RCC 7860 (cell line): ENCODE measurements at regions not wholly inside any gene's neighbourhood (a gene's known extent, or its start where the extent isn't known, plus 50 kb on each side); places are given as distances from the start of the nearest gene placed in this dataset.
A peak's percentile ranks its signal among the peaks of the same experiment; 100 is the strongest.

Experiments
- DNase-seq: peaks from one replicate; pipeline ENCODE4 v3.0.0-alpha.2; 2015; ENCODE audit warnings: low spot score
- FAIRE-seq: peaks from 2 replicates; lab custom pipeline; 2012; peaks lifted over from hg19 to GRCh38; lab: Jason Lieb, UNC

DNA sequence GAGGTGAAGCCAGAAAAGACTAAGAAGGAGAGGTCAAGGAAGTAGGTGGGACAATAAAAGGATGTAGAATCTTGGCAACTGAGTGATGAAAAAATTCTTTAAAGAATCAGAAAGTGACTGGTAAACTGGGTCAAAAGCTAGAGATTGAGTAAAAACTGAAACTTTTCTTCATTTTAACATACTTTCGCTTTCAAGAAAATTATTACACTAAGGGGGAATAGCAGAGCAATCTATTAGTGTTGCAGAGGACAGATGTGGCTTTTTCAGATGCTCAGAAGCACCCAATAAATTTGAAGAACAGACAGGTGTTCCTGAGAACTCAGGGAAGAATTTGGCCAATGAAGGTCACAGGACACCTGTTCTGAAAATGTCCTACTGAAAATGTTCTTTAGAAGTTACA lies 805.4 kb upstream of the ALCAM start:
- DNase-seq, result no peak

DNA sequence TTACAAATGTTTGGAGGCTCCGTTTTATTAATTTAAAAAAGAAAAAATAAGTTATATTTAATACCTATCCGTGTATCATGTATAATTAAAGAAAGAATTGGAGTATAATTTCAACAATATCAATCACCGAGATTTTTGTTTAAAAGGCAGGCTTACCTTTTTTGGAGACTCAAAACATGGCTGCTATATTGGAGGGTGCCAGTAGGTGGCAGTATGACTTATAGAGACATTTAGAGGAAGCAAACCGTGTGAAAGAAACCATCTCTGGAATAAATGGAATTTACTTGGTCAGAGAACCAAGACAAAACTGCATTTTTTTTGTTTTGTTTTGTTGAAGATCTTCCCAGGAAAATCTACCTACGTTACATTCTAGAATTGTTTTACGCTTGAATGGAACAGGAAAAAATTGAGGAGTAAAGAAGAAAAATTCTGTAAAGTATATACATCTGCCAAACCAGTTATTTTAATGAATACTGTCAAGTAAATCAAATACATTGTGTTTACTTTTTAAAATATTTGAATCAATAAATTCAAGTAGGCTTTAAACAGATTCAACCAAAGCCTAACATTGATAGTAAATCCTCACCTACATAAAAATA lies 802.6 kb upstream of the ALCAM start:
- FAIRE-seq, result peak; percentile 63
- peak; percentile 33 for DNase-seq

More for the DNA sequence above, 805.4 kb upstream of the ALCAM start:
- no peak for FAIRE-seq

DNA sequence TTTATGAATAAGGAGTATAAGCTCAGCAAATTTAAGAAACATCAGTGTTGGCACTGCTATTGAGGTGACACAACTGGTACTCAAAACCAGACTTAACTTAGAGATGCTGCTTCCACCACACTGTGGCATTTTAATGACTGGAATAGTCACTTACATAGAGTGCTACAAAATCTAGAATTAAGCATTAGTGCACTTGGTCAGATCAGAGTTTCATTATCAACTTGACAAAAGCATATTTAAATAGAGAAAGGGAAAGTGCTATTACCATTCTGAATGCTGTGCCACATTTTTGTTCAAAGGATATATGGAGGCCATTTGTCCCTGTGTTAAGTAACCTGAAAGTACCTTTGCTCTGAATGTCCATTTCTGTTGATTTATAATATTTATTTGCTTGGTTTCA lies 800.7 kb upstream of the ALCAM start:
- FAIRE-seq, result no peak
- DNase-seq, result no peak

DNA sequence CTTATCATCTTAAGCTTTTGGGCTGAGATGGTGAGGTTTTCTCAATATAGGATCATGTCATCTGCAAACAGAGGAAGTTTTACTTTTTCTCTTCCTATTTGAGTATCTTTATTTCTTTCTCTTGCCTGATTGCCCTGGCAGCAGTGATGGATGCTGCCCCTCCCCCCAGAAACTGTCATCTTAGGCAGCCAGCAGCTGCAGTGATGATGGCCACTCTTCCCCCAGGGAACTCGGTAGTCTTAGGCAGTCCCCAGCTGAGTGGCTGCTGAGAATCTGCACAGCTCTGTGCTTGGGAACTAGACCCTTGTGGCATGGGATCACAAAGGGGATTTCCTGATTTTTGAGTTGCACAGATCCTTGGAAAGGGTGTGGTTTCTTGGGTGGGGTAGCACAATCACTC lies 791.1 kb upstream of the ALCAM start:
- no peak for DNase-seq
- FAIRE-seq, result no peak

DNA sequence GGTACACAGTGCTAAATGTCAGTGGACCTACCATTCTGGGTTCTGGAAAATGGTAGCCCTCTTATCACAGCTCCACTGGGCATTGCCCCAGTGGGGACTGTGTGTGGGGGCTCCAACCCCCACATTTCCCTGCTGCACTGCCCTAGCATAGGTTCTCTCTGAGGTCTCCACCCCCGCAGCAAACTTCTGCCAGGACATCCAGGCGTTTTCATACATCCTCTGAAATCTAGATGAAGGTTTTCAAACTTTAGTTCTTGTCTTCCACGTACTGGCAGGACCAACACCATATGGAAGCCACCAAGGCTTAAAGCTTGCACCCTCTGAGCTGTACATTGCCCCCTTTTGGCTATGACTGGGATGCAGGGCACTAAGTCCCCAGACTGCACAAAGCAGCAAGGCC lies 788.2 kb upstream of the ALCAM start:
- DNase-seq (no peak), FAIRE-seq (no peak)

DNA sequence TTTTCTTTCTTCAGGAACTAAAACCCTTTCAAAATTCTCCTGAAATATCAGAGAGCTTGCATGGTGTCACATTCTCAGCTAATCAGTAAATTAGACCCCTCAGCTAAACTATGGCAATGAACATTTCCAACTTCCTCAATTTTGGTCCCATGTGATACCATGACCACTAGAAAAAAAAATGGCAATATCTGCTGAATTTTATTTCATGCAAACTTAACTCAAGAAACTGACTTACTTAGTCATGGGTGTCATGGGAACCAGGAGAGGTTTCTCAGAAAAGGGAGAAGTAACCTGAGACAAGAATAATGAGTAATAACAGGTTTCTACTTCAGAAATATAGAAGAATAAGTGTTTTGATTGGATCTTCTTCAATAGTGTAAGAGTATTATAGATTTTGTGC lies 784.6 kb upstream of the ALCAM start:
- DNase-seq, result no peak
- FAIRE-seq, result no peak

DNA sequence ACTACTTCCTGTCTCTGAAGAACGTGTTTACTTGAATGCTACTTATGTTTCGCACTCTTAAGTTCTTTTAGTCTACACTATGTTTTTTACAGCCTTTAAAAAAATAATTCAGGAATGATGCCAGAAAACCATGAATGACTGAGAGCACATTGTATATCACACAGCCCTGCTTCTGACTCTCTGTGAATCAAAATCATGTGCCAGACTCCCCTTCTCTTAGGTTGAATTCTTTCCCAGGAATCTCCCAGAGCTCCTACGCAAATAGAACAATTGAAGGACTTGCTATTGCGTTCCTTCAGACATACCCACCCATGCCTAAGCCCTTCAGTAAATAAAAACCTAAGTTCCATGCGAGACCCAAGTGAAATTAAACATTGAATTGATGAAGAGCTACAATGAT lies 782.0 kb upstream of the ALCAM start:
- FAIRE-seq, result no peak
- DNase-seq, result no peak

DNA sequence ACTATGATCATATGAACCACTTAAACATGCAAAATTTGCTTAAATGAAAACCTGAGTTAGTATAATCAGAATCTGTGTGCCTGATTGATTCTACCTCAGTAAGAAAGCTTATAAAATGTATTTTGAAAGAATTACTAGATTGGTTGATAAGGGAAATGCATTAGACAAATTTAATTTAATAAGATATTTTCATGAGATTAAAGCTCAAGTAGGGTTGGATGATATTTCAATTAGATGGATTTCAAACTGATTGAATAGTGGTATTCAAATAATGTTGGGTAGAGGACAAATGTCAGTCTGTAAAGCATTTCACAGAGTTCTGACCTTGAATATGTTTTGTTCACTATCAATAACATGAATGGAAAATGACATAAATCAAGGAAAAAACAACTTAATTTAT lies 780.4 kb upstream of the ALCAM start:
- no peak for DNase-seq
- no peak for FAIRE-seq

DNA sequence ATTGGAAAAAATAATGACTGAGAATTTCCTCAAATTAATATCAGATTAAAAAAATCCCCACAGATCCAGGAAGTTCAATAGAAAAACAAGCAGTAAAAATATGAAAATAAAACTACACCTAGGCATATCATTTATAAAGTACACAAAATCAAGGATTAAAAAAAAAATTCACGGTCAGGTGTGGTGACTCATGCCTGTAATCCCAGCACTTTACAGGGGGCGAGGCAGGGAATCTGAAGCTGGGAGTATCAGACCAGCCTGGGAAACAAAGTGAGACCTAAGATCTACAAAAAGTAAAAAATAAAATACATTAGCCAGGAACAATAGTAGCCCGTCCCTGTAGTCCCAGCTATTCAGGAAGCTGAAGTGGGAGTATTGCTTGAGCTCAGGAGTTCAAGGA lies 778.3 kb upstream of the ALCAM start:
- FAIRE-seq, result no peak
- no peak for DNase-seq

DNA sequence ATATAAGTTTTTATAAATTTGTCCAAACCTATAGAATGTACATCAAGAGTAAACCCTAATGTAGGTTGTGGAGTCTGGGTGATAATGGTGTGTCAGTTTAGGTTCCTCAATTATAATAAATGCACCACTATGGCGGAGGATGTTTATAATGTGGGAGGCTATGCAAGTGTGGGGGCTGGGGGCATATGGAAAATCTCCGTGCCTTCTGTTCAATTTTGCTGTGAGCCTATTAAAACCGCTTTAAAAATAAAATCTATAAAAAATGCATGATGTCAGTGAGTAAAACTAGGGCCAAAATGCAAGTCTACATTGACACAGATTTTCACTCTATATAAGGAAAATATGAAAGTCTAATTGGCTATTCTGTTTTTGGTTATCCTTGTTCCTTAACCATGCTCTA lies 774.9 kb upstream of the ALCAM start:
- DNase-seq (no peak), FAIRE-seq (no peak)

DNA sequence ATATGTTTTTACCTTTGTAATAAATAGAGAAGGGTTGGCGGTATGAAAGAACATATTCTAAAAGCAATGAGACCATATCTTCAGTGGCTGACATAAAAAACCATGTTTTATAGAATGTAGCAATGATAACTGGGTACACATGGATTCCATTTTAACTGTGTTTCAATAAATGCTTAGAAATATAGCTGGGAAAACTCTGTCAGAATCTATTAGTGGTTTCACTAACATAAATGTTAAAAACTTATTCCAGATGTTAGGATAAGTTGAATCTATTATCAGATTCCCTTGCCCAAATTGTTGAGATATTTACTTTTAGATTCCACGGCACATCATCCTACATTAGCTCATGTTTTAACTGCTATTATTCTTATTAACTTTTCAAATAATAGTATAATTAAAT lies 772.2 kb upstream of the ALCAM start:
- FAIRE-seq, result no peak
- DNase-seq, result no peak

DNA sequence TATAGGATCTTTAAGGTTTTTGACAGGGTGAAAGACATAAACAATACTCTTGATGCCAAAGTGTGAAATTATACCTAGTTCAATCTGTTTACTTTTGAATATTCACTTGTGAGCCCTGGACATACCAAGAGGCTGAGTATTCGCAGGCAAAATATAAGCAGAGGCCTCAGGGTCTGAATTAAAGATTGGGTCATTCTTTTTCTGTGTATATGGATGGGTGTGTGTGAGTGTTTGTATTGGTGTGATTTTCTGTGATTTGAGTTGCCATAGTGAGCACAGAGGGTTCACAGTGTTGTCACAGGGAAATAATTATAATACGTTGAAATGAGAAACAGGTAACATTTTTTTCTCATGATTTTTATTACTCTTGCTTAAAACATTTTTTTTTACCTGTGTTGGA lies 770.7 kb upstream of the ALCAM start:
- FAIRE-seq, result no peak
- no peak for DNase-seq

DNA sequence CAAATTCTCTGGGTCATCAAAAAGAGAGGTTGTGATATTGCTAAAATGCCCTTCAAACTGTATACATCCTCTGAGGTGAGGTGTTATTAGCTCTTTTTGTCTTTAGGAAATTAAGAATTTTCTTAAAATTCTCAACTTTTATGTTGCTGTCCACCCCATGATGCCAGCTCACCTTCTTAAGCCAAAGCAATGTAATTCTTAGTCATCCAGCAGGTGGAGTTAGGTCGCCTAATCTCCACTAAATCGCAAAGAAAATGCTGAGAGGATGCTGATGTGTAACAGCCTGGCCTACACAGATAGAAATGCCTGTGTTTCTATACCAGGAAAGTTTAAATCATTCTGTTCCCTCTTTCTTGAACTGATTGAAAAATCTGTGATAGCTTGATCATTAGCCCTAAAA lies 770.2 kb upstream of the ALCAM start:
- peak; percentile 36 for DNase-seq
- FAIRE-seq, result peak; percentile 69

DNA sequence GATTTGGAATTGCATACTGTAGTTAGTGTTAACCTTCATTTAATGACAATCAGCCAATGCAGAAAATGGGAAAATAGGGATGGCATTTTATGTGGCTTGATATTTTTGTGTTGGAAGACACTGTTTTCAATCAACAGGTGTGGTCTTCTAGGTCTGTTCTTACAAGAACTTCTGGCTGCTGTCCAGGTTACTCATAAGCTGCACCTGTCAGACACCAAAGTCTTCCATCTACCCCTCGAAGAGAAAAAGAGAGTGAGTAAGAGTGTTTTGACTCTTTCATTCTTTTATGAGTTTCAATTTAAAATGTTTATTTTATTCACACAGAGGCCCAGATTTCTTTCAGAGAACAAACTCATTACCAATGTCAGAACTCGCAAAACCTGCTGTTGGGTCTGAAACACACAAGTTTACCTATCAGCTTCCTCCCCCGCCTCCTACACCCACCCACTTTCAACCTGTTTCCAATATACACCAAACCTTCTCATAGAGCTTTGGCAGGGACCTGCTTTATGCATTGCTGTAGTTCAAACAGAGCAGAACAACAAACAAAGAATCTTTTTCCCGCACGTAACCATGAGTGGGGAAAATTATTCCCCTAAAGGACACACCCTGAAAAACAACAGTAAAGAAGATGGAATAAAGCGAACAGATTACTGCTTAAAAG lies 767.7 kb upstream of the ALCAM start:
- no peak for DNase-seq
- no peak for FAIRE-seq

DNA sequence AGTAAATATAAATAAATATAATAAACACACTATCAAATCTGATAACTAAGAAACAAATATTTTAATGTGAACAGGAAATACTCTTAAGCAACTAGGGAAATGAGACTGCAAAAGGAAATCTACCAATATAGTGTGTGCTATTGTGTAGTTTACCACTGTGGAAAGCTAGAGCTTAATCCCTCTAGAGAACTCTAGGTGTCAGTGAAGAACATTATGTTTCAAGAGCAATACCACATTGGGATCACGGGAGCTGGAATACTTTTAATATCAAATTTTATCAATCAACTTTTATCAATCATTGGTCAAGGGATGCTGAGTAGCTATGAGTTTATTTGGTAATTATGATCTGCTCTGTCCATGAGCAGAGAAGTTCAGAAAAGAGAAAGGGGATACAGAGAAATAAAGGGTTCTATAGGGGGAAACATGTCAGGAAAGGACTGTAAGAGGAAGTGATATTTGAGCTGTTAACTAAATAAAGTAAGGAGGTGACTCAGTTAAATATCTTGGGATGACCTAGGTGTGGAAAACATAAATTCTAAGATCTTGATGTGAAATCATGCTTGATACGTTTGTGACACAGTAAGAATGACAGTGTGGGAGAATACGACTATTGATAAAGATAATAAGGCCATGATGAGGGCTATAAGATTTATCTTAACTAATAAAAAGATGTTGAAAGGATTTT lies 762.2 kb upstream of the ALCAM start:
- FAIRE-seq, result no peak

DNA sequence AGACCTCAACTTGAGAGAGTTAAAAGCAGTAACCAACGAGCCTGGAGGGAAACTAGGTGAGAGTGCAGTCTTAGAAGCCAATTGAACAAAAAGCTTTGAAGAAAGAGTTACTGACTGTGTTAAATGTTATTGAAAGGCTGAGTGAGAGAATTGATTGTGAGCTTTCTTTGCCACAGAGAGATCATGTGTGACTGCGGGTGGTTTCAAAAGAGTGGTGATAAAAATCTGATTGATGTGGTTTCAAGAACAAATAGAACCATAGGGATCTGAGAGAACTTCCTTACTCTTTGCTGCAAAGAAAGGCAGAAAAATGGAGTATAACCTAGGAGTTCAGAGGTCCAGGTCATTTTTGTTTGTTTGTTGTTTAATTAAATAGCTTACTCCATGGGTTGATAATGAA lies 759.9 kb upstream of the ALCAM start:
- DNase-seq (no peak), FAIRE-seq (no peak)

More for the DNA sequence above, 762.2 kb upstream of the ALCAM start:
- peak; percentile 11 for DNase-seq

DNA sequence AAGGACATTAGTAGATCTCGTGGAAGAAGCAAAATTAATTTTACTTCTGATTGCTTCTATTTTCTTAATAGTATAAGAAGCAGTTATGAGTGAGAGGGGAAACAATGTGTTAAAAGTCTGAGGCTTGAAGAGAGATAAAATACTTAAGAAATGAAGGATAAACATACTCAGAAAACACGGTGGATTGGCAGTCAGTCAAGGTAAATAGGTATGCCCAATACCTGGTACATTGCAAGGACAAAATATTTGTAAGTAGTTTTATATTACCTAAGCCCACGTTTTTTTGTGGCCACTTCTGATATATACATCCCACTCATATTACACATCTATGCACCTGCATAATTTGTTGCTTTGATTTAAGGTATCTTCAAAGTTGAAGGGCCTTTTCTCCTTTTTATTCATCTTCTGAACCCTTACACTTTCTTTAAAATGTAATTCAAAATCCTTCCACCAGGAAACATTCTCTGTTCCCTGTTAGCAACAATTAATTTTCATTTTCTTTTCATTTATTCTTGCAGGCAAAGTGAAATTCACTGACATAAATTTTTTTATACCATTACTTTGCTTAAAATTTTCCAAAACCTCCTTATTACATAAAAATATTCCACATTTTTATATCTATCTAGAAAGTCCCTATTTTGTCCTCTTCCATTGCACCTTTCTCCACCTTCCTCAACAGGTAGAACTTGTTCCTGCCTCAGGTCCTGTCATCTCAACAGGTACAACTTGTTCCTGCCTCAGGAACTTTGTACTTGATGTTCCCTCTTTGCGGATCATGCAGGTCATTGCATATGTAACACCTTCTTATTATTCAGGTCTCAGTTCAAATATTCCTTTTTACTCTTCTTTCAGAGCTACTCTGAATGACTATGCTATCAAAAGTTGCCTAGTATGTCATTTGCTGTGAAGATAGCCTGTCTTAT lies 755.7 kb upstream of the ALCAM start:
- DNase-seq, result no peak
- FAIRE-seq, result no peak

DNA sequence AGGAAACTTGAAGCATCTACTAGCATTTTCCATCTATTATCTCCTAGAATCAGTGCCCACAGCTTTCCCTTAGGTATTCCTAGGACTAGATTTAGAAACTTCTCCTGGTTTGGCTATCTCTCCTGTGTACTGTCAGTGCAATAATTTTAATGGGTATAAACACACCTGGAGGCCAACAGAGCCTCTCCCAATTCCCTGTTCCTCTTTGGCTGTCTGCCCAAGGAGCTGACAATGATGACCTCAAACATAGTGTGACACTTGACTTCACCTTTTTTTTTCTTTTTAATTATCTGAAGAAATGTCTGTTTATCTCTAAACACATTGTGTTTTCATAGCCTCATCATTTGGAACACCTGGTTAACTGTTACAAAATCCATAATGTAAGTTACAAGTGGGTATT lies 754.5 kb upstream of the ALCAM start:
- no peak for DNase-seq

DNA sequence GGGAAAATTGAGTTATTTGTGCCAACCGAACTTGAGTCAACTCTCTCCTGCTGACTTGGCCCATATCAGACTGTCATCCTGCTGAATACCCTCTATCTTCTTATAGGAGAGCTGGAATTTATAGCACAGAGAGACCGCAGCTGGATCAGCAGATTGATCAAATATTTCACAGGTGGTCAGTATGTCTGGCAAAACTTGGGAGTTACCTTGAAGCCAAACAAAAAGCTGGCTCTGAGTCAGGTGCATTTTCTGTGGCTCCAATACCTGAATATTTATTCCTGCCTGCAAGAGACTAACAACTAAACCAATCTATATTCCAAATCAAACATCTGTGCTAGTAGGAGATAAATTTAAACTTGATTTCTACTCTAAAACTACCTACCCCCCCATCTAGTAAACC lies 752.1 kb upstream of the ALCAM start:
- FAIRE-seq (no peak), DNase-seq (no peak)

More for the DNA sequence above, 754.5 kb upstream of the ALCAM start:
- no peak for FAIRE-seq

DNA sequence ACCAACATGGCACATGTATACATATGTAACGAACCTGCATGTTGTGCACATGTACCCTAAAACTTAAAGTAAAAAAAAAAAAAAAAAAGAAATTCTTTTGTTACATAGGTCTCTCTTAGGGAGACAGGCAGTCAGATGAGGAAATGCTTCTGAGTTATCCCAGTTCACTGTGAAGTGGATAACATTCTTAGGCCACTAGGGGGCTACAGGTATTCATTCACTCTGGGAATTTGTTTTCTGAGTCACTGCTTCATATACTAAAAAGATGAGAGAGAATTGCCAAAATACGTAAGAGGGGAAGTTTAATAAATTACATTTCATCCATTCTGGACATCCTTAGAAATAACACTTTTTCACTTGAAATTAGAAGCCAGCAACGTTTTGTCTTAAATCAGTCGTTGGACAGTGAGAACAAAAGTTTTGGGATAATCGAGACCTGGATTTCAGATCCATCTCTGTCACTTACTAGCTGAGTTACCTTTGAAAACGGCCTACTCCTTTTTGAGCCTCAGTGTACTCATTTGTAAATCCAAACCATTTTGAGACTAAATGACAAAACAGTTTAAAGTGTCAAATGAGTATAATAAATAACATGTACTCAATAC lies 738.4 kb upstream of the ALCAM start:
- FAIRE-seq, result peak; percentile 67
- DNase-seq, result peak; percentile 34

DNA sequence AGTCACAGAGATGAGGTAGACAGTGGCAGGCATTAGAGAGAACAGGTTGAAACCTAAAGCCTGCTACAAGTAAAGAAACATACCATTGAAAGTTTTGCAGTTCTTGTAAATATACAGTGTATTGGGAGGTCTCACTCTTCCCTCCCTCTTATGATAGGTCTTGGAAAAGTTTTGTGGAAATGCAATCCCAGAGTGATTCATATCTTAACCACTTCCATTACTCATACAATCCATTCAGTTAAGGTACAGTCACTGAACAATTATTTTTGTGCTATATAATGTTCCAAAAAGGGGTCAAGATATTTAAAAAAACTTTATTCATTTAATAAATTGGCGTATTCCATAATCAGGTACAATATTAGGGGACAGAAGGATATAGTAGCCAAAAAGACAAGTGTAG lies 737.7 kb upstream of the ALCAM start:
- peak; percentile 76 for DNase-seq
- FAIRE-seq, result peak; percentile 94
